ENCODE measurements at regions not wholly inside any gene's neighbourhood (a gene's known extent, or its start where the extent isn't known, plus 50 kb on each side); places are given as distances from the start of the nearest gene placed in this dataset.

GRCh38 chr17:30701498-30701989 lies 122.9 kb downstream of the CRLF3 start (continued):
- no peak for TF ChIP-seq ZBTB40 (IDR thresholded peaks at IDR 0.05)
- TF ChIP-seq ZBTB40 (CRISPR knock-in tag; IDR thresholded peaks at IDR 0.05) = no peak
- TF ChIP-seq TCF3 (CRISPR knock-in tag; IDR thresholded peaks at IDR 0.05) = no peak
- no peak for TF ChIP-seq COPS2 (conservative IDR thresholded peaks at IDR 0.05)
- no peak for TF ChIP-seq ZNF24 (IDR thresholded peaks at IDR 0.05)
- no peak for TF ChIP-seq PPARD (CRISPR knock-in tag; IDR thresholded peaks at IDR 0.05)
- peak; percentile 30; the same call in 1 of the 2 replicates for TF ChIP-seq BCOR (IDR thresholded peaks at IDR 0.05)
- TF ChIP-seq YBX1 (IDR thresholded peaks at IDR 0.05) = no peak
- no peak for TF ChIP-seq RAD21 (CRISPR knock-in tag; conservative IDR thresholded peaks at IDR 0.05 in 1 of 2, IDR thresholded peaks at IDR 0.05 in 1 of 2)
- TF ChIP-seq CBFA2T3 (IDR thresholded peaks at IDR 0.05) = no peak; the same call in 1 of the 2 replicates
- TF ChIP-seq ILK (tag; IDR thresholded peaks at IDR 0.05; ENCODE audit: borderline replicate concordance, low read depth) = no peak
- peak; percentile 47 for TF ChIP-seq CEBPB (tag; IDR thresholded peaks at IDR 0.05)
- TF ChIP-seq ZNF57 (CRISPR knock-in tag; IDR thresholded peaks at IDR 0.05) = no peak
- no peak for TF ChIP-seq ZNF589 (CRISPR knock-in tag; IDR thresholded peaks at IDR 0.05; ENCODE audit: low read depth)
- TF ChIP-seq ZNF316 (IDR thresholded peaks at IDR 0.05) = peak; percentile 95
- 0 out of 2 replicates have a peak, but pooled peaks have one; percentile 32 for TF ChIP-seq ARID1B (IDR thresholded peaks at IDR 0.05)
- TF ChIP-seq RBM15 (IDR thresholded peaks at IDR 0.05; ENCODE audit: insufficient read depth, low read length) = no peak
- TF ChIP-seq CBX1 (IDR thresholded peaks at IDR 0.05; ENCODE audit: low read depth) = no peak
- TF ChIP-seq EP400 (IDR thresholded peaks at IDR 0.05) = peak; percentile 11; the same call in 1 of the 2 replicates
- TF ChIP-seq POLR2H (tag; IDR thresholded peaks at IDR 0.05; ENCODE audit: low read depth) = no peak
